Superior temporal gyrus (tissue), 1 donor: ENCODE measurements at regions not wholly inside any gene's neighbourhood (a gene's known extent, or its start where the extent isn't known, plus 50 kb on each side); places are given as distances from the start of the nearest gene placed in this dataset.
A peak's percentile ranks its signal among the peaks of the same experiment; 100 is the strongest.

Experiments
- DNase-seq: peaks from one replicate; pipeline ENCODE4 v3.0.0-alpha.2; 2016; ENCODE audit errors: extremely low spot score

GRCh38 chr15:62798536-62798935, 244.0 kb upstream of the TPM1 start:
- no peak for DNase-seq

- no peak for DNase-seq
Observed at GRCh38 chr15:62799037-62799436, 243.5 kb upstream of the TPM1 start.

- DNase-seq = no peak
Observed at GRCh38 chr15:62799919-62800318, 242.6 kb upstream of the TPM1 start.

GRCh38 chr15:62802612-62803011, 239.9 kb upstream of the TPM1 start:
- peak; percentile 58 for DNase-seq

GRCh38 chr15:62803856-62804400, 238.6 kb upstream of the TPM1 start:
- no peak for DNase-seq

GRCh38 chr15:62805502-62805901, 237.0 kb upstream of the TPM1 start:
- DNase-seq = no peak

- DNase-seq = no peak
Observed at GRCh38 chr15:62807539-62808130, 234.9 kb upstream of the TPM1 start.

GRCh38 chr15:62809115-62809967, 233.2 kb upstream of the TPM1 start:
- DNase-seq = no peak

GRCh38 chr15:62809968-62810260, 232.6 kb upstream of the TPM1 start:
- no peak for DNase-seq

GRCh38 chr15:62812515-62812835, 230.1 kb upstream of the TPM1 start:
- no peak for DNase-seq

- no peak for DNase-seq
Observed at GRCh38 chr15:62816342-62817069, 226.0 kb upstream of the TPM1 start.

- DNase-seq = no peak
Observed at GRCh38 chr15:62818691-62819090, 223.9 kb upstream of the TPM1 start.

GRCh38 chr15:62821384-62822131, 221.0 kb upstream of the TPM1 start:
- no peak for DNase-seq

- DNase-seq = no peak
Observed at GRCh38 chr15:62822228-62822627, 220.3 kb upstream of the TPM1 start.

- no peak for DNase-seq
Observed at GRCh38 chr15:62823561-62823960, 219.0 kb upstream of the TPM1 start.

GRCh38 chr15:62824111-62825015, 218.2 kb upstream of the TPM1 start:
- DNase-seq = no peak

- DNase-seq = peak; percentile 35
Observed at GRCh38 chr15:62825191-62825590, 217.4 kb upstream of the TPM1 start.

- DNase-seq = no peak
Observed at GRCh38 chr15:62826561-62826960, 216.0 kb upstream of the TPM1 start.

- peak; percentile 55 for DNase-seq
Observed at GRCh38 chr15:62828364-62828763, 214.2 kb upstream of the TPM1 start.

- DNase-seq = no peak
Observed at GRCh38 chr15:62832231-62832630, 210.3 kb upstream of the TPM1 start.

- no peak for DNase-seq
Observed at GRCh38 chr15:62833646-62834045, 208.9 kb upstream of the TPM1 start.
